IMR-90 (cell line): ENCODE measurements at regions not wholly inside any gene's neighbourhood (a gene's known extent, or its start where the extent isn't known, plus 50 kb on each side); places are given as distances from the start of the nearest gene placed in this dataset.

Experiments
- ATAC-seq: fragments of 200-7000 bp; cut with Tn5 transposase; 2 replicates; pipeline ENCODE4 v1.9.1; 2020; ENCODE audit warnings: low read depth, mild to moderate bottlenecking, moderate library complexity
- BruUV-seq: library from RNA; stranded (reverse); fragments of 400-500 nt; replicated peaks from 2 replicates; lab custom pipeline; 2021; lab: Mats Ljungman, UMichigan
- CTCF ChIA-PET: fragments of 300-600 bp; formaldehyde crosslinking; extraction: SDS; loops from one replicate; lab custom pipeline; 2021; ENCODE audit warnings: antibody characterized with exemption; lab: Yijun Ruan, JAX
- POLR2A ChIA-PET: fragments of 300-600 bp; sonication (Branson Sonifier 250); formaldehyde crosslinking; loops from one replicate; lab custom pipeline; 2022; ENCODE audit warnings: antibody characterized with exemption; ENCODE audit not compliant: unreplicated experiment; lab: Charles Lee
- DNase-seq: peaks from one replicate; pipeline ENCODE4 v3.0.0; 2013
- H2AFZ ChIP-seq: replicated peaks from 2 replicates; pipeline ENCODE3; 2013; ENCODE audit warnings: low read length, mild to moderate bottlenecking; ENCODE audit not compliant: poor library complexity
- H2AK5ac ChIP-seq: 2 replicates; pipeline ENCODE4 v1.6.1; 2013; ENCODE audit warnings: low read depth, low read length, inconsistent platforms
- H2AK9ac ChIP-seq: replicated peaks from 2 replicates; pipeline ENCODE3; 2013; ENCODE audit warnings: mild to moderate bottlenecking, low read depth, low read length, moderate library complexity; ENCODE audit not compliant: poor library complexity
- H2BK120ac ChIP-seq: 2 replicates; pipeline ENCODE4 v1.6.1; 2013; ENCODE audit warnings: low read depth, low read length, inconsistent platforms
- H2BK15ac ChIP-seq: 3 replicates; pipeline ENCODE4 v1.6.1; 2013; ENCODE audit warnings: low read depth, low read length, inconsistent platforms
- H2BK20ac ChIP-seq: 2 replicates; pipeline ENCODE4 v1.6.1; 2013; ENCODE audit warnings: low read depth, mild to moderate bottlenecking, inconsistent platforms, low read length, moderate library complexity
- H2BK5ac ChIP-seq: 2 replicates; pipeline ENCODE4 v1.6.1; 2013; ENCODE audit warnings: mild to moderate bottlenecking, low read depth, low read length, inconsistent platforms; ENCODE audit not compliant: poor library complexity, severe bottlenecking
- H3K14ac ChIP-seq: replicated peaks from 2 replicates; pipeline ENCODE4 v1.6.1; 2013; ENCODE audit warnings: low read depth, low read length, inconsistent platforms
- H3K18ac ChIP-seq: 2 replicates; pipeline ENCODE4 v1.6.1; 2013; ENCODE audit warnings: low read depth, low read length, control low read depth
- H3K23ac ChIP-seq: 2 replicates; pipeline ENCODE4 v1.6.1; 2013; ENCODE audit warnings: low read depth, low read length, inconsistent platforms
- H3K27ac ChIP-seq: 2 replicates; pipeline ENCODE4 v1.5.1; 2013; ENCODE audit warnings: mild to moderate bottlenecking, control low read depth, low read length; ENCODE audit not compliant: insufficient read depth
- H3K27me3 ChIP-seq: 2 replicates; pipeline ENCODE4 v1.6.1; 2013; ENCODE audit warnings: low read length; ENCODE audit not compliant: control insufficient read depth, insufficient read depth
- H3K36me3 ChIP-seq: 2 replicates; pipeline ENCODE4 v1.6.1; 2013; ENCODE audit warnings: low read length, mixed read lengths; ENCODE audit not compliant: control insufficient read depth, insufficient read depth
- H3K4ac ChIP-seq: 2 replicates; pipeline ENCODE4 v1.6.1; 2013; ENCODE audit warnings: low read depth, low read length, inconsistent platforms
- H3K4me1 ChIP-seq: 2 replicates; pipeline ENCODE4 v1.6.1; 2013; ENCODE audit warnings: low read length, mixed read lengths; ENCODE audit not compliant: control insufficient read depth, insufficient read depth
- H3K4me2 ChIP-seq: 2 replicates; pipeline ENCODE4 v1.6.1; 2013; ENCODE audit warnings: low read depth, mild to moderate bottlenecking, control low read depth, low read length, moderate library complexity
- H3K4me3 ChIP-seq: 2 replicates; pipeline ENCODE4 v1.5.1; 2013; ENCODE audit warnings: low read depth, mild to moderate bottlenecking, control low read depth, low read length, moderate library complexity; ENCODE audit not compliant: insufficient read depth
- H3K56ac ChIP-seq: 2 replicates; pipeline ENCODE4 v1.6.1; 2013; ENCODE audit warnings: low read length, inconsistent platforms; ENCODE audit not compliant: insufficient read depth; ENCODE audit errors: extremely low read depth
- H3K79me1 ChIP-seq, 2 experiments: 2 replicates each; pipeline ENCODE4 v1.6.1; 2013; ENCODE audit warnings: low read length in 2 of 2, inconsistent platforms in 1 of 2, low read depth in 1 of 2
- H3K9ac ChIP-seq: 2 replicates; pipeline ENCODE4 v1.6.1; 2013; ENCODE audit warnings: low read depth, low read length, control low read depth
- H3K9me1 ChIP-seq: 2 replicates; pipeline ENCODE4 v1.6.1; 2013; ENCODE audit warnings: low read length, inconsistent platforms; ENCODE audit not compliant: insufficient read depth
- H3K9me3 ChIP-seq: 2 replicates; pipeline ENCODE4 v1.6.1; 2013; ENCODE audit warnings: low read length; ENCODE audit not compliant: control insufficient read depth, insufficient read depth
- H4K20me1 ChIP-seq: 2 replicates; pipeline ENCODE4 v1.6.1; 2013; ENCODE audit warnings: low read length, inconsistent platforms; ENCODE audit not compliant: insufficient read depth
- H4K5ac ChIP-seq: 2 replicates; pipeline ENCODE4 v1.6.1; 2013; ENCODE audit warnings: mild to moderate bottlenecking, low read depth, low read length, control low read depth
- H4K8ac ChIP-seq, 2 experiments: 2 replicates each; pipeline ENCODE4 v1.6.1; 2013; ENCODE audit warnings: low read depth in 2 of 2, low read length in 2 of 2, control low read depth in 1 of 2, inconsistent platforms in 1 of 2
- H4K91ac ChIP-seq: 2 replicates; pipeline ENCODE4 v1.6.1; 2013; ENCODE audit warnings: low read depth, low read length, inconsistent platforms; ENCODE audit not compliant: insufficient read depth
- MAFK ChIP-seq: IDR thresholded peaks from 2 replicates; pipeline ENCODE4 v1.6.1; 2012; ENCODE audit warnings: low read depth, low read length, improper control_type of control experiment
- MAZ ChIP-seq: IDR thresholded peaks from 2 replicates; pipeline ENCODE4 v1.6.1; 2012; ENCODE audit warnings: low read depth, mild to moderate bottlenecking, low read length, improper control_type of control experiment, moderate library complexity, borderline replicate concordance
- dilution Hi-C: fragments of 300-500 bp; cut with HindIII; formaldehyde crosslinking; loops from one replicate; pipeline ENCODE4 v1.14.3; 2018; ENCODE audit warnings: low sequenced_read_pairs; ENCODE audit not compliant: unreplicated experiment
- in situ Hi-C: fragments of 300-500 bp; cut with MboI; formaldehyde crosslinking; loops from 3 replicates; pipeline ENCODE4 v1.14.3; 2019; ENCODE audit warnings: low sequenced_read_pairs, inconsistent platforms, mixed read lengths
- intact Hi-C: fragments of 100-400 bp; cut with micrococcal nuclease; formaldehyde crosslinking; loops from 2 replicates; pipeline ENCODE4 v1.10.0; 2022
- TF ChIP-seq, protein P1 (sequence below): fragments of 150-350 bp; IDR thresholded peaks from 2 replicates; pipeline ENCODE4 v1.6.1; 2017; ENCODE audit warnings: mild to moderate bottlenecking, antibody characterized with exemption, low read length, low read depth

DNA sequence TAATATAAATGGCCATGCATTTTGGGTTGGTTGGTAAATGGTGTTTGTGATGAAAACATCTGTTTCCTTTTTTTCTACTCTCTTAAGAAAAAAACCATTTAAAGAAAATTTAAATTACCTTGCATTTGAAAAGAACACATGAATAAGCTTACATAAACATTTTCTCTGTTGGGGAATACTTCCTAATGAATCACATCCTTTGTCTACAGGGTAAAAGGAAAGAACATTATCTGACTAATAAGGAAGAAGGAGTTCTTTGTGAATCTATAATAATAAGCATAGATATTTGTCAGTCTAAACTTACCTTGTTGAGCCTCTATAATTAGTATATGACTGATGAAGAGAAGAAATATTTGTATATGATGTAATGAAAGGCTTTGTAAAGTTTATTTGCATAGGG is 254.1 kb upstream of the ZNF717 start:
- Histone ChIP-seq H3K4ac (no peak overlapping the region), H3K18ac (peak overlapping the region; percentile 2; the same call in 1 of the 2 replicates), H3K4me2 (no peak overlapping the region), H3K27ac (no peak overlapping the region; the same call in 1 of the 2 replicates), H3K9me3 (no peaks in the 10 kb centered on the region), H4K20me1 (no peaks in the 10 kb centered on the region), H3K9me1 (0 out of 2 replicates have a peak, but pooled peaks cover 3% of the 10 kb centered on the region), H2BK15ac (no peak overlapping the region), H3K27me3 (no peaks in the 10 kb centered on the region), H2BK120ac (peak overlapping the region; percentile 82; the same call in 1 of the 2 replicates), H2AK5ac (no peak overlapping the region), H2BK5ac (peak overlapping the region; percentile 77), H3K4me1 (peaks cover 3% of the 10 kb centered on the region; the same call in 1 of the 2 replicates), H2AK9ac (no peak overlapping the region), H4K5ac (no peak overlapping the region), H3K36me3 (no peaks in the 10 kb centered on the region), H4K8ac (peak overlapping the region in 1 of 2 experiments; percentile 68; a peak in 1 of 4 replicates), H3K79me1 (no peaks in the 10 kb centered on the region), H4K91ac (no peak overlapping the region), H3K9ac (no peak overlapping the region), H3K4me3 (no peak overlapping the region), H3K23ac (no peak overlapping the region; the same call in 1 of the 2 replicates), H3K14ac (no peak overlapping the region), H2BK20ac (no peak overlapping the region), H3K56ac (no peak overlapping the region; the same call in 1 of the 2 replicates), H2AFZ (no peak overlapping the region)
- DNase-seq (peak; percentile 72), ATAC-seq (peak; percentile 51)
- dilution Hi-C loops (no loop called here), in situ Hi-C loops (no loop called here), intact Hi-C loops (no loop called here)
- POLR2A ChIA-PET = no interaction called here
- TF ChIP-seq, protein P1, sequence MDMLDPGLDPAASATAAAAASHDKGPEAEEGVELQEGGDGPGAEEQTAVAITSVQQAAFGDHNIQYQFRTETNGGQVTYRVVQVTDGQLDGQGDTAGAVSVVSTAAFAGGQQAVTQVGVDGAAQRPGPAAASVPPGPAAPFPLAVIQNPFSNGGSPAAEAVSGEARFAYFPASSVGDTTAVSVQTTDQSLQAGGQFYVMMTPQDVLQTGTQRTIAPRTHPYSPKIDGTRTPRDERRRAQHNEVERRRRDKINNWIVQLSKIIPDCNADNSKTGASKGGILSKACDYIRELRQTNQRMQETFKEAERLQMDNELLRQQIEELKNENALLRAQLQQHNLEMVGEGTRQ = no peak
- peak; percentile 64; the same call in 1 of the 2 replicates for TF ChIP-seq MAFK
- no peak for TF ChIP-seq MAZ
- BruUV-seq = no TSS peak
- CTCF ChIA-PET = no interaction called here
